ENCODE measurements at regions not wholly inside any gene's neighbourhood (a gene's known extent, or its start where the extent isn't known, plus 50 kb on each side); places are given as distances from the start of the nearest gene placed in this dataset.

GRCh38 chr13:54687173-54687572 lies 1658.6 kb downstream of the OLFM4 start (continued):
- no peak for TF ChIP-seq CHD7 (IDR thresholded peaks at IDR 0.05; ENCODE audit: insufficient replicate concordance, low read length)
- no peak for TF ChIP-seq TEAD4 (IDR thresholded peaks at IDR 0.05; ENCODE audit: low read depth, low read length)
- TF ChIP-seq RXRA (IDR thresholded peaks at IDR 0.05; ENCODE audit: insufficient read depth, low read depth, low read length) = no peak
- no peak for TF ChIP-seq SIX5 (IDR thresholded peaks at IDR 0.05; ENCODE audit: low read depth, low read length)
- no peak for TF ChIP-seq JUND (IDR thresholded peaks at IDR 0.05; ENCODE audit: low read length)
- no peak for TF ChIP-seq SP4 (IDR thresholded peaks at IDR 0.05; ENCODE audit: low read length)
- TF ChIP-seq POLR2A (IDR thresholded peaks at IDR 0.05; ENCODE audit: control extremely low read depth in 1 of 2, low read depth in 2 of 2, low read length in 2 of 2) = no peak
- no peak for TF ChIP-seq RFX5 (IDR thresholded peaks at IDR 0.05; ENCODE audit: borderline replicate concordance, low read depth, low read length)
- TF ChIP-seq BACH1 (IDR thresholded peaks at IDR 0.05; ENCODE audit: low read length) = no peak
- TF ChIP-seq FOSL1 (IDR thresholded peaks at IDR 0.05; ENCODE audit: insufficient read depth, low read depth, low read length) = no peak
- no peak for TF ChIP-seq MAFK (IDR thresholded peaks at IDR 0.05; ENCODE audit: low read depth, low read length)
- TF ChIP-seq JUN (IDR thresholded peaks at IDR 0.05; ENCODE audit: low read depth, low read length) = no peak
- TF ChIP-seq E2F6 (IDR thresholded peaks at IDR 0.05) = no peak

Data from H1 (cell line).